ENCODE measurements at regions not wholly inside any gene's neighbourhood (a gene's known extent, or its start where the extent isn't known, plus 50 kb on each side); places are given as distances from the start of the nearest gene placed in this dataset.

- Mint-ChIP-seq H3K9me3 (peaks cover 14% of the 10 kb centered on the region), H3K27ac (no peak overlapping the region)
These were observed 172.1 kb downstream of the VAPA start for GRCh38 chr18:10085876-10086275.

DNA sequence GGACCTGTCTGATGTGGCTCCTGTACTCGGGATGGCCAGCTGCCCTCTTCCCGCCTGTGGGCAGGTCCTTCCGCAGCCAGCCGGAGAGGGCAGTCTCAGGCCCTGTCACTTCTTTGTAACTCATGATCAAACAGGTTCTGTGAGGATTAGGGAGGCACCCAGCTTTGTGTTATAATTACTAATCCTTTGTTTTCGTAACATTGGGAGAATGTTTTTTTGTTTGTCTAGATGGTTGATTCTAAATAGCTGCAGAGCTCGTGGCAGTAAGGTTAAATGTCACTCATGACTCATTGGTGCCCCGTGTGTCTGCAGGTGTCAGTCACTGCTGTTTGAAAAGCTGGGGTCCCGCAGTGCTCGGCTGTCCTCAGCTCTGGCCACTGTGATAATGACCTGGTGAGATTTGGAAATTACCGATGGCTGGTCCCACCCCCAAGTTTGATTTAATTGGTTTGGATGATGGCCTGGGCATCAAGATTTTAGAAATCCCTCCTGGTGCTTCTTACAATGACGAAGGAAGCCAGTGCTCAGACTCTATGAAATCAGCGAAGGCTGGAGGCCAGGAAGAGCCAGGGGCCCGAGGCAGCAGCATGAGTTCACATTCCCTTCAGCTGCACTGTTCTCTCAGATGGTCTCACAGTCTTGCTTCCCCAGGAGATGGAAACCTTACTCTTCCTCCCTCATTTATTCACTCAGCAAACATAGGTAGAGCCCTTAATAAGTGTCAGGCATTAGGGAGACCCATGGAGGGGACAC lies 172.8 kb downstream of the VAPA start:
- TF ChIP-seq CTCF (IDR thresholded peaks at IDR 0.05) = no peak
- no peak for DNase-seq
- peaks cover 10% of the 10 kb centered on the region for H3K36me3 Mint-ChIP-seq (ENCODE audit: low read depth)
- H3K4me1 Mint-ChIP-seq (ENCODE audit: low read depth) = peaks cover 9% of the 10 kb centered on the region; the same call in 1 of the 2 replicates
- peaks cover 33% of the 10 kb centered on the region for H3K27me3 Mint-ChIP-seq (ENCODE audit: insufficient read depth)
- H3K4me3 Mint-ChIP-seq = no peak overlapping the region
- H3K27ac Mint-ChIP-seq = no peak overlapping the region
- H3K9me3 Mint-ChIP-seq = peaks cover 11% of the 10 kb centered on the region

More at GRCh38 chr18:10085876-10086275, 172.1 kb downstream of the VAPA start:
- peaks cover 10% of the 10 kb centered on the region for H3K36me3 Mint-ChIP-seq (ENCODE audit: low read depth)
- no peak for TF ChIP-seq CTCF (IDR thresholded peaks at IDR 0.05)
- no peak for DNase-seq
- H3K27me3 Mint-ChIP-seq (ENCODE audit: insufficient read depth) = peaks cover 27% of the 10 kb centered on the region
- H3K4me1 Mint-ChIP-seq (ENCODE audit: low read depth) = peaks cover 9% of the 10 kb centered on the region; the same call in 1 of the 2 replicates
- H3K4me3 Mint-ChIP-seq = no peak overlapping the region

GRCh38 chr18:10088734-10089133 lies 174.9 kb downstream of the VAPA start:
- Mint-ChIP-seq H3K9me3 (no peaks in the 10 kb centered on the region; the same call in 1 of the 2 replicates), H3K4me1 (ENCODE audit: low read depth) (peaks cover 9% of the 10 kb centered on the region; the same call in 1 of the 2 replicates), H3K36me3 (ENCODE audit: low read depth) (no peaks in the 10 kb centered on the region), H3K27ac (no peak overlapping the region), H3K27me3 (ENCODE audit: insufficient read depth) (peaks cover 29% of the 10 kb centered on the region), H3K4me3 (no peak overlapping the region)
- no peak for DNase-seq
- TF ChIP-seq CTCF (IDR thresholded peaks at IDR 0.05) = no peak

GRCh38 chr18:10089881-10090280 lies 176.1 kb downstream of the VAPA start:
- Mint-ChIP-seq H3K4me1 (ENCODE audit: low read depth) (peaks cover 15% of the 10 kb centered on the region; the same call in 1 of the 2 replicates), H3K9me3 (no peaks in the 10 kb centered on the region), H3K27me3 (ENCODE audit: insufficient read depth) (peaks cover 29% of the 10 kb centered on the region)

DNA sequence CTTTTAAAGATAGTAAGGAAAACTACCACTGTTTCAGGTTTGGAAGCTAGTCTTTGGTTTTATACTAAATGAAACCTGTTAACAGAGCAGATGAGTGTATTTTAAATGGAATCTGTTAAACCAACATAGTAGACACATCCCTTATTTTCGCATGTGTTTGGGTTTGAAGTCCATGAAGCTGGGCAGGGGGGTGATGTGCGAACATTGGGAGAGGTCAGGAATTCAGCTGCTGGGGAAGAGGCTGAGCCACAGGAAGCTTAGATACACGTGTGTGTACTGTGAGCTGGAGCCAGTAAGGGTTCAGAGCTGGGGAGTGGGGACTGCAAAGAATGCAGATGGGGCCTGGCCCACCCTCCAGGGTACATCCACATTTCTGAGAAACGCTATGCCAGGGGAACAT lies 176.9 kb downstream of the VAPA start:
- H3K27me3 Mint-ChIP-seq (ENCODE audit: insufficient read depth) = peaks cover 29% of the 10 kb centered on the region
- DNase-seq = no peak
- no peak for TF ChIP-seq CTCF (IDR thresholded peaks at IDR 0.05)
- H3K27ac Mint-ChIP-seq = no peak overlapping the region
- H3K4me1 Mint-ChIP-seq (ENCODE audit: low read depth) = peaks cover 11% of the 10 kb centered on the region; the same call in 1 of the 2 replicates
- H3K4me3 Mint-ChIP-seq = no peak overlapping the region
- H3K9me3 Mint-ChIP-seq = no peaks in the 10 kb centered on the region
- H3K36me3 Mint-ChIP-seq (ENCODE audit: low read depth) = no peaks in the 10 kb centered on the region

More at GRCh38 chr18:10089881-10090280, 176.1 kb downstream of the VAPA start:
- no peak for TF ChIP-seq CTCF (IDR thresholded peaks at IDR 0.05)
- H3K4me3 Mint-ChIP-seq = no peak overlapping the region
- no peak for DNase-seq
- H3K36me3 Mint-ChIP-seq (ENCODE audit: low read depth) = no peaks in the 10 kb centered on the region
- H3K27ac Mint-ChIP-seq = no peak overlapping the region
